Lower leg skin (tissue), 4 donors: ENCODE measurements at regions not wholly inside any gene's neighbourhood (a gene's known extent, or its start where the extent isn't known, plus 50 kb on each side); places are given as distances from the start of the nearest gene placed in this dataset.

Experiments
- DNase-seq, 2 donors: peaks; one replicate each; pipeline ENCODE4 v3.0.0-alpha.2; 2019; ENCODE audit warnings: low spot score in 2 of 2
- H3K4me3 ChIP-seq: fragments of 200-600 bp; sonication (generic); 2 replicates; pipeline ENCODE4 v1.5.1; 2017; ENCODE audit warnings: mild to moderate bottlenecking, low read depth; ENCODE audit not compliant: poor library complexity, severe bottlenecking
- POLR2A ChIP-seq, 2 donors: fragments of 450-650 bp; IDR thresholded peaks; one replicate each; pipeline ENCODE4 v1.6.1; 2016 to 2017; ENCODE audit warnings: antibody characterized with exemption in 2 of 2, mild to moderate bottlenecking in 1 of 2, moderate library complexity in 1 of 2
- WGBS, 2 donors: methylation state at CpG; one replicate each; pipeline ENCODE4 v1.1.5; 2018; 5-methylcytosine and 5-hydroxymethylcytosine counted together
- intact Hi-C: fragments of 100-400 bp; cut with DNase I; formaldehyde crosslinking; loops from one replicate; pipeline ENCODE4 v1.15.0; 2023; ENCODE audit warnings: low total_unique reads
- TF ChIP-seq, protein P1 (sequence below), 3 donors: fragments of 450-650 bp; IDR thresholded peaks; one replicate each; pipeline ENCODE4 v1.5.1; 2016; ENCODE audit warnings: antibody characterized with exemption in 3 of 3, mild to moderate bottlenecking in 3 of 3, moderate library complexity in 2 of 3

DNA sequence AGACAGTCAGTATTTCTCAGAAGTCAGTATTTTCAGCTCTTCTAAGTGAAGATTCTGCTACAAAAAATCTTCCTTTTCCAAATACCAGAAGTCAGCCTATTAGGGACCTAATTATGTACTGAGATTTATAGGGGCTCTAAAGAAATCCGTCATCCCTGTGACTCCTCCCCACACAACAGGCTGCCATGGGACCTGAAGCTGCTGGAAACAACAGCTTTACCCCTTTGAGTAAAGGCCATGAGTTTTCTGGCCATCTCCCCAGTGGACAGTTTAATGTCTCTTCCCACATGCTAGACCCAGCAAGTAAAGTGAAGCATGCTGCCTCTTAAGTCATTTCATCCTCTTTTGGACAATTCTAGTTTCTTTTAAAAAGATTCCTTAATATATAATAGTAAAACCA lies 255.7 kb upstream of the ACVR2A start:
- intact Hi-C loops: loop anchor here (2.0 kb wide), 1 partner anchor 36 kb away; no protein-coding TSS in a partner anchor
- WGBS, 2 donors: 59 to 69% methylated on average over 1 of the region's 1 CpG
- TF ChIP-seq, protein P1, sequence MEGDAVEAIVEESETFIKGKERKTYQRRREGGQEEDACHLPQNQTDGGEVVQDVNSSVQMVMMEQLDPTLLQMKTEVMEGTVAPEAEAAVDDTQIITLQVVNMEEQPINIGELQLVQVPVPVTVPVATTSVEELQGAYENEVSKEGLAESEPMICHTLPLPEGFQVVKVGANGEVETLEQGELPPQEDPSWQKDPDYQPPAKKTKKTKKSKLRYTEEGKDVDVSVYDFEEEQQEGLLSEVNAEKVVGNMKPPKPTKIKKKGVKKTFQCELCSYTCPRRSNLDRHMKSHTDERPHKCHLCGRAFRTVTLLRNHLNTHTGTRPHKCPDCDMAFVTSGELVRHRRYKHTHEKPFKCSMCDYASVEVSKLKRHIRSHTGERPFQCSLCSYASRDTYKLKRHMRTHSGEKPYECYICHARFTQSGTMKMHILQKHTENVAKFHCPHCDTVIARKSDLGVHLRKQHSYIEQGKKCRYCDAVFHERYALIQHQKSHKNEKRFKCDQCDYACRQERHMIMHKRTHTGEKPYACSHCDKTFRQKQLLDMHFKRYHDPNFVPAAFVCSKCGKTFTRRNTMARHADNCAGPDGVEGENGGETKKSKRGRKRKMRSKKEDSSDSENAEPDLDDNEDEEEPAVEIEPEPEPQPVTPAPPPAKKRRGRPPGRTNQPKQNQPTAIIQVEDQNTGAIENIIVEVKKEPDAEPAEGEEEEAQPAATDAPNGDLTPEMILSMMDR (IDR thresholded peaks at IDR 0.05): no peak
- TF ChIP-seq POLR2A (IDR thresholded peaks at IDR 0.05): no peak
- no peak overlapping the region for H3K4me3 ChIP-seq
- DNase-seq: no peak

DNA sequence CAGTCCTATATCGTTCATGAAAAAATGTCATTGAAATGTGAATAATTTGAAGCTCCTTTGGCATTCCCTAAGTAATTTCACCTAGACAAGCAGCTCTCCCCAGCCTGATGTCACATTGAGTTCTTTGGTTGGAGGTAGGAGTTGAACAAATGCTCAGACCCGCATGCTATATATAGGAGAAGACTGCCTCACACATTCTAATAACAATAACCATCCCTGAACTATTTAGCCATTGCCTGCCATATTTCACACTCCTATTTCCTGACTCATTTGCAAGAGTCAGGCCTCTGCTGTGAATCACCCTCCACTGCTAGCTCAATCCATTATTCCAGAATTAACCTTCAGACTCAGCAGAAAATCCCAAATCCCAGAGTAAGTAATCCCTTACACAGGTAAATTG lies 256.6 kb upstream of the ACVR2A start:
- no peak for DNase-seq
- TF ChIP-seq, protein P1 (IDR thresholded peaks at IDR 0.05): no peak
- no peak for TF ChIP-seq POLR2A (IDR thresholded peaks at IDR 0.05)
- no peak overlapping the region for H3K4me3 ChIP-seq
- 71 to 83% methylated on average over 2 of the region's 2 CpGs for whole genome bisulfite sequencing, 2 donors
- intact Hi-C loops: loop anchor here (2.0 kb wide), 1 partner anchor 37 kb away; no protein-coding TSS in a partner anchor

DNA sequence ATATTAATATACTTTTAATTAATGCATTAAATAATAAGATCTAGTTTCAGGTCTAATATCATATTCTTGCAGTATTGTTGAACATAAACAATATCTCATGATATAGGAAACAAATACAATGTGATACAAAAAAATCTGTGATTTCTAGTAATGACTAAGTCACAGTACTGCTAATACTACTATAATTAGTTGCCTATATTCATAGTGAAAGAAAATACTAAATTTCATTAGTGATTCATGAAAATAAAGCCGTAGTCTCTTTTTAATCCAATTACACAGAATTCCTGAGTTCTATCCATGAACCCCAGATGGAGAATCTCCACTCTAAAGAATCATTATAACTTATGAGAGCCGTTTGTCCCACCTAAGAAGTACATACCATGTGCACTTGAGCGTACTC lies 266.3 kb upstream of the ACVR2A start:
- WGBS, 2 donors: 92% methylated on average over 3 of the region's 3 CpGs
- H3K4me3 ChIP-seq: no peak overlapping the region
- no peak for DNase-seq
- no peak for TF ChIP-seq POLR2A (IDR thresholded peaks at IDR 0.05)
- TF ChIP-seq, protein P1 (IDR thresholded peaks at IDR 0.05): no peak
- intact Hi-C loops: no loop called here

DNA sequence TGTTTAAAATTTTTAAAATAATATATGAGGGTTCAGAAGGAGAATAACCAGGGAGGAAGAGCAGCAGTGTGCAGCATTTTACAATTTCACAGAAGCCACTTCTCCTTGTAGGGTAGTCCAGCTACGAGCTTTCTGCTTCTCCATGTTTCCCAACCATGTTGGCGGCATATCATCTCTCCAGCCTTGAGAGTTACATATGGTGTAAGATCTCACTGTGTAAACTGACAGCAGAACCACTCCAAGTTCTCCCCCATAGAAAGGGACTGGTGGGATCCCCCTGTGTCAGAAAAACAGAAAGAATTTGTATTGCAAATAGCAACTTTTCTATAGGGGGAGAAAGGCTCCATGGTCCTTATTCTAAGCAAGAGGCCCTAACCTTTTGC lies 266.8 kb upstream of the ACVR2A start:
- no peak overlapping the region for H3K4me3 ChIP-seq
- no peak for TF ChIP-seq POLR2A (IDR thresholded peaks at IDR 0.05)
- TF ChIP-seq, protein P1 (IDR thresholded peaks at IDR 0.05): no peak
- DNase-seq: no peak
- intact Hi-C loops: no loop called here
- WGBS, 2 donors: 94 to 97% methylated on average over 2 of the region's 2 CpGs

DNA sequence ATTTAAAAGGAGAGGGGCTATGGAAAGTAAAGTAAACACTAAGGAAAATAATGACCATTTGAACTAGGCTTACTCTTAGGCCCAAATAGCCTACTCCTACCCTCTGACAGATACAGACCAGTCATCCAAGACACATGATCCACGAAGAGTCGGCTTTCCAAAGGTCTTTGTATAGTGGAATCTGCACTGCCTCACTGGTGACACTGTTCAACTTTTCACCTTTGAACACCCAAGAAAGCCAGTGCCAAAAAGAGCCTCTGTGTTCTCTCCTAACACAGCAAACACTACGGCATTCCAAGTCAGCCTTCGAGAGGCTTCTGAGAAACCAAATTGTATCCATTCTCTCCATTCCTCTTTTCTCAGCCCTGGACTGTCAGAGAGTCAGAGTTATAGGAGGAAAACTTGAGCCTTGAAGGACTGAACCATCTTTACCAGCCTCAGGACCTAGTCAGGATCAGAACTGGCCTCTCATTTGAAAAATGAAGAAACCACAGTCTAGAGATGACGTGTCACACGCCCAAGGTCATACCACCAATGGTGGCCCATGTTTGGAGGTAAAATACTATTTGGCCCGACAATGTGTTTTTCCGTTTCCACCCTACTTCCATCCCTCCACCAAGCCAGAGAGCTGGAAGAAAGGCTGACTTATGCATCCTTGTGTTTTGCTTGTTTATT lies 267.4 kb upstream of the ACVR2A start:
- intact Hi-C loops: no loop called here
- WGBS, 2 donors: 68 to 85% methylated on average over 8 of the region's 8 CpGs
- no peak for DNase-seq
- H3K4me3 ChIP-seq: no peak overlapping the region
- TF ChIP-seq POLR2A (IDR thresholded peaks at IDR 0.05): no peak
- TF ChIP-seq, protein P1 (IDR thresholded peaks at IDR 0.05): no peak

DNA sequence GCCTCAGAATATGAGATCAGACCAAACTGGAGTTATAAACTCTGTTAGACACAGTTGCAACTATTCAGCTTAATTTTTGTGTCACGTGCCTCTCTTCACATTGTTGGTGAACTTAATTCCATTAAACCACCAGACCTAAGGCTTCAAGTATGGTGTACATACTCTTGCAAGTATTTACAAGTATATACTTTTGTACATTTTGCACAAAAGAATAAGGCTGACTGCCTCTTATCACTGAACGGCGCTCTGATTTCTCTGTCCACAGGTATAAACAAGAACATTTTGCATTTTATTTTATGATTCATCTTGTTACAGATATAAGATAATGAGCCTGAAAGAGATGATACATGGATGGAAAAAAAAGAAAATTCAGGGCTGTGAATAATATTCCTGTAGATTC lies 269.7 kb upstream of the ACVR2A start:
- intact Hi-C loops: no loop called here
- WGBS, 2 donors: 66 to 80% methylated on average over 3 of the region's 3 CpGs
- TF ChIP-seq POLR2A (IDR thresholded peaks at IDR 0.05): no peak
- TF ChIP-seq, protein P1 (IDR thresholded peaks at IDR 0.05): no peak
- H3K4me3 ChIP-seq: no peak overlapping the region
- DNase-seq: no peak
